Endothelial cell of umbilical vein (primary cell): ENCODE measurements at regions not wholly inside any gene's neighbourhood (a gene's known extent, or its start where the extent isn't known, plus 50 kb on each side); places are given as distances from the start of the nearest gene placed in this dataset.

Source experiments
- BruUV-seq: library from RNA; stranded (reverse); fragments of 400-500 nt; replicated peaks from 2 replicates; lab custom pipeline; 2021; lab: Mats Ljungman, UMichigan
- CTCF ChIA-PET: fragments of 300-600, 350-600 bp; sonication (Branson Sonifier 250); formaldehyde crosslinking; loops from one replicate; lab custom pipeline; 2021; ENCODE audit warnings: antibody characterized with exemption, inconsistent platforms; lab: Charles Lee
- POLR2A ChIA-PET: fragments of 300-600, 350-600 bp; sonication (Branson Sonifier 250); formaldehyde crosslinking; loops from one replicate; lab custom pipeline; 2021; ENCODE audit warnings: antibody characterized with exemption, inconsistent platforms; lab: Charles Lee
- DNase-seq: peaks from one replicate; pipeline ENCODE4 v3.0.0-alpha.2; 2011; ENCODE audit warnings: low read depth, low spot score
- FAIRE-seq: peaks from 2 replicates; lab custom pipeline; 2011; peaks lifted over from hg19 to GRCh38; lab: Jason Lieb, UNC
- H2AFZ ChIP-seq: 2 replicates; pipeline ENCODE4 v1.6.0; 2012; ENCODE audit warnings: low read depth, low read length, control low read depth, inconsistent platforms
- H3K27ac ChIP-seq: 2 replicates; pipeline ENCODE4 v1.5.1; 2011; ENCODE audit warnings: low read depth, mild to moderate bottlenecking, control low read depth, low read length, moderate library complexity; ENCODE audit not compliant: insufficient read depth
- H3K27me3 ChIP-seq, 2 experiments: 2 replicates each; pipeline versions ENCODE4 v1.6.0 to v1.6.1; 2011; ENCODE audit warnings: low read length in 2 of 2, mixed read lengths in 1 of 2; ENCODE audit not compliant: control insufficient read depth in 2 of 2, insufficient read depth in 2 of 2
- H3K36me3 ChIP-seq, 2 experiments: 2 replicates in 1 of 2; 3 replicates in 1 of 2; pipeline ENCODE4 v1.5.1; 2011; ENCODE audit warnings: low read length in 2 of 2, mild to moderate bottlenecking in 1 of 2, moderate library complexity in 1 of 2; ENCODE audit not compliant: control insufficient read depth in 2 of 2, insufficient read depth in 2 of 2; ENCODE audit errors: extremely low read depth in 1 of 2
- H3K4me1 ChIP-seq: 3 replicates; pipeline ENCODE4 v1.5.1; 2011; ENCODE audit warnings: mild to moderate bottlenecking, low read length; ENCODE audit not compliant: control insufficient read depth, insufficient read depth; ENCODE audit errors: extremely low read depth
- H3K4me2 ChIP-seq: 2 replicates; pipeline ENCODE4 v1.6.1; 2011; ENCODE audit warnings: low read length, control low read depth, mixed read lengths; ENCODE audit not compliant: insufficient read depth
- H3K4me3 ChIP-seq, 3 experiments: fragments of 200-600 bp in 1 of 3; sonication (generic), shearing (Covaris generic) in 1 of 3; replicated peaks in 1 of 3; 2 replicates each; pipeline ENCODE4 v1.5.1; 2011 to 2016; ENCODE audit warnings: control low read depth in 3 of 3, low read length in 3 of 3, mild to moderate bottlenecking in 2 of 3, inconsistent platforms in 1 of 3, low read depth in 1 of 3, moderate library complexity in 1 of 3; ENCODE audit not compliant: insufficient read depth in 1 of 3
- H3K79me2 ChIP-seq: 2 replicates; pipeline ENCODE4 v1.6.0; 2012; ENCODE audit warnings: low read length, inconsistent platforms; ENCODE audit not compliant: control insufficient read depth, insufficient read depth
- H3K9ac ChIP-seq: replicated peaks from 2 replicates; pipeline ENCODE3; 2011; ENCODE audit warnings: low read length, control low read depth; ENCODE audit not compliant: insufficient read depth; ENCODE audit errors: extremely low read depth
- H3K9me1 ChIP-seq: replicated peaks from 3 replicates; pipeline ENCODE4 v1.6.0; 2011; ENCODE audit warnings: mild to moderate bottlenecking, low read length; ENCODE audit not compliant: control insufficient read depth, insufficient read depth; ENCODE audit errors: extremely low read depth
- H3K9me3 ChIP-seq: replicated peaks from 2 replicates; pipeline ENCODE4 v1.5.1; 2012; ENCODE audit warnings: low read length, inconsistent platforms; ENCODE audit not compliant: control insufficient read depth, insufficient read depth
- H4K20me1 ChIP-seq: replicated peaks from 2 replicates; pipeline ENCODE3; 2011; ENCODE audit warnings: mild to moderate bottlenecking, low read length; ENCODE audit not compliant: control insufficient read depth, insufficient read depth; ENCODE audit errors: extremely low read depth
- CTCF ChIP-seq, 2 donors: IDR thresholded peaks; 1 replicate in 1 of 2; 2 replicates in 1 of 2; pipeline ENCODE4 v1.5.1; 2011; ENCODE audit warnings: low read length in 2 of 2, mild to moderate bottlenecking in 2 of 2, moderate library complexity in 2 of 2, control low read depth in 1 of 2, inconsistent platforms in 1 of 2, low read depth in 1 of 2; ENCODE audit not compliant: insufficient read depth in 1 of 2; ENCODE audit errors: extremely low read depth in 1 of 2
- EZH2 ChIP-seq: IDR thresholded peaks from 2 replicates; pipeline ENCODE4 v1.6.1; 2012; ENCODE audit warnings: borderline replicate concordance, low read depth, mild to moderate bottlenecking, moderate library complexity, low read length, inconsistent platforms; ENCODE audit not compliant: severe bottlenecking
- FOS ChIP-seq: IDR thresholded peaks from 2 replicates; pipeline ENCODE4 v1.6.1; 2011; ENCODE audit warnings: mild to moderate bottlenecking, low read length, moderate library complexity, borderline replicate concordance; ENCODE audit not compliant: insufficient read depth
- GATA2 ChIP-seq: IDR thresholded peaks from 2 replicates; pipeline ENCODE4 v1.7.0; 2011; ENCODE audit warnings: low read depth, mild to moderate bottlenecking, moderate library complexity, mixed read lengths, low read length; ENCODE audit not compliant: insufficient read length, insufficient read depth
- JUN ChIP-seq: IDR thresholded peaks from 2 replicates; pipeline ENCODE4 v1.6.1; 2011; ENCODE audit warnings: borderline replicate concordance, low read depth; ENCODE audit not compliant: insufficient read length, insufficient read depth
- MAX ChIP-seq: IDR thresholded peaks from 2 replicates; pipeline ENCODE4 v1.6.1; 2011; ENCODE audit not compliant: insufficient read depth, insufficient read length
- MYC ChIP-seq: IDR thresholded peaks from one replicate; pipeline ENCODE4 v1.6.1; 2011; ENCODE audit warnings: mild to moderate bottlenecking, low read depth, low read length
- POLR2A ChIP-seq: IDR thresholded peaks from 2 replicates; pipeline ENCODE4 v1.6.1; 2012; ENCODE audit warnings: low read depth, mild to moderate bottlenecking, control low read depth, low read length
- POLR2AphosphoS5 ChIP-seq: IDR thresholded peaks from 2 replicates; pipeline ENCODE4 v1.6.1; 2012; ENCODE audit warnings: low read depth, mild to moderate bottlenecking, control low read depth, low read length, moderate library complexity; ENCODE audit not compliant: insufficient read depth
- dilution Hi-C: fragments of 300-500 bp; cut with MboI; formaldehyde crosslinking; loops from one replicate; pipeline ENCODE4 v1.15.0; 2019; ENCODE audit warnings: low sequenced_read_pairs; ENCODE audit not compliant: extremely low pct_ligation_motif_present
- intact Hi-C: fragments of 100-400 bp; cut with micrococcal nuclease; formaldehyde crosslinking; loops from one replicate; pipeline ENCODE4 v1.10.0; 2022

GRCh38 chr2:15094161-15094560 is 461.6 kb downstream of the LRATD1 start:
- no peaks in the 10 kb centered on the region for H3K79me2 ChIP-seq
- H3K9me1 ChIP-seq, result no peaks in the 10 kb centered on the region
- H4K20me1 ChIP-seq, result no peaks in the 10 kb centered on the region
- CTCF ChIA-PET, result no interaction called here
- no peak overlapping the region for H3K9ac ChIP-seq
- POLR2A ChIA-PET, result no interaction called here
- H3K36me3 ChIP-seq, result no peaks in the 10 kb centered on the region
- no peak overlapping the region for H3K4me3 ChIP-seq
- intact Hi-C loops, result no loop called here
- no peak for TF ChIP-seq MAX
- dilution Hi-C loops, result no loop called here
- H3K4me2 ChIP-seq, result no peak overlapping the region
- H3K9me3 ChIP-seq, result no peaks in the 10 kb centered on the region
- DNase-seq (no peak), FAIRE-seq (no peak)
- H3K4me1 ChIP-seq, result no peaks in the 10 kb centered on the region
- no peak overlapping the region for H3K27ac ChIP-seq
- no peak overlapping the region for H2AFZ ChIP-seq
- no peaks in the 10 kb centered on the region for H3K27me3 ChIP-seq
- BruUV-seq, result no TSS peak

- intact Hi-C loops (no loop called here), dilution Hi-C loops (no loop called here)
- Histone ChIP-seq H3K4me3 (no peak overlapping the region), H3K27me3 (no peaks in the 10 kb centered on the region), H3K36me3 (no peaks in the 10 kb centered on the region), H3K79me2 (no peaks in the 10 kb centered on the region), H3K4me1 (no peaks in the 10 kb centered on the region), H3K4me2 (no peak overlapping the region), H3K27ac (no peak overlapping the region), H3K9ac (no peak overlapping the region), H4K20me1 (no peaks in the 10 kb centered on the region), H3K9me3 (no peaks in the 10 kb centered on the region), H2AFZ (no peak overlapping the region), H3K9me1 (no peaks in the 10 kb centered on the region)
- no peak for FAIRE-seq
- POLR2A ChIA-PET, result interaction anchor here (0.7 kb wide), 1 partner anchor 484 kb away, joined by 3 read pairs; no protein-coding TSS in a partner anchor
- BruUV-seq, result no TSS peak
- DNase-seq, result no peak
- CTCF ChIA-PET, result no interaction called here
- TF ChIP-seq MAX, result no peak
- TF ChIP-seq FOS, result no peak
- TF ChIP-seq POLR2AphosphoS5, result no peak
- no peak for TF ChIP-seq CTCF (IDR thresholded peaks at IDR 0.05; ENCODE audit: extremely low read depth in 1 of 2, insufficient read depth in 1 of 2, low read depth in 1 of 2, low read length in 2 of 2)
- TF ChIP-seq POLR2A, result no peak
- no peak for TF ChIP-seq GATA2
- no peak for TF ChIP-seq MYC
- TF ChIP-seq EZH2, result no peak
- no peak for TF ChIP-seq JUN
Observed at GRCh38 chr2:15096873-15097272, 464.3 kb downstream of the NBAS start.
